Transverse colon (tissue), 4 donors: ENCODE measurements at regions not wholly inside any gene's neighbourhood (a gene's known extent, or its start where the extent isn't known, plus 50 kb on each side); places are given as distances from the start of the nearest gene placed in this dataset.
"Not testable (repeated sequence)": the region's sequence is repeated elsewhere in the genome, so short reads cannot be mapped to it uniquely, and the experiment has no call there.

Source experiments
- DNase-seq: peaks from one replicate; pipeline ENCODE4 v3.0.0-alpha.2; 2019
- H3K27ac ChIP-seq, 4 donors: fragments of 200-600 bp; sonication (generic); 2 replicates each; pipeline ENCODE4 v1.5.1; 2016 to 2018; ENCODE audit warnings: inconsistent platforms in 4 of 4
- H3K27me3 ChIP-seq: fragments of 200-600 bp; sonication (generic); 2 replicates; pipeline ENCODE4 v1.5.1; 2017; ENCODE audit warnings: inconsistent platforms
- H3K36me3 ChIP-seq, 4 donors: fragments of 200-600 bp; sonication (generic); 2 replicates each; pipeline ENCODE4 v1.5.1; 2017 to 2019; ENCODE audit warnings: inconsistent platforms in 4 of 4
- H3K4me1 ChIP-seq, 4 donors: fragments of 200-600 bp; sonication (generic); 2 replicates each; pipeline ENCODE4 v1.5.1; 2017 to 2020; ENCODE audit warnings: inconsistent platforms in 4 of 4
- H3K4me3 ChIP-seq, 4 donors: fragments of 200-600 bp; sonication (generic); 1 replicate in 1 of 4; 2 replicates in 3 of 4; pipeline versions ENCODE4 v1.5.1 to v1.6.1; 2017 to 2019; ENCODE audit warnings: inconsistent platforms in 4 of 4
- H3K9me3 ChIP-seq, 2 donors: fragments of 200-600 bp; sonication (generic); 2 replicates each; pipeline ENCODE4 v1.5.1; 2017 to 2019; ENCODE audit warnings: inconsistent platforms in 2 of 2
- EP300 ChIP-seq: sonication (generic); formaldehyde crosslinking; IDR thresholded peaks from one replicate; pipeline ENCODE4 v1.6.1; 2017; ENCODE audit warnings: antibody characterized with exemption, low read depth
- POLR2A ChIP-seq: fragments of 450-650 bp; IDR thresholded peaks from one replicate; pipeline ENCODE4 v1.6.1; 2016; ENCODE audit warnings: antibody characterized with exemption, mild to moderate bottlenecking, moderate library complexity
- POLR2AphosphoS5 ChIP-seq, 3 donors: sonication (generic); formaldehyde crosslinking; IDR thresholded peaks; one replicate each; pipeline ENCODE4 v1.6.1; 2016; ENCODE audit warnings: antibody characterized with exemption in 3 of 3
- WGBS, 2 donors: methylation state at CpG; one replicate each; pipeline ENCODE4 v1.1.5; 2018; ENCODE audit warnings: low coverage in 1 of 2; 5-methylcytosine and 5-hydroxymethylcytosine counted together
- in situ Hi-C, 4 donors: fragments of 200-750 bp; cut with MboI; loops; one replicate each; pipeline versions ENCODE4 v1.15.0 to v1.15.1; 2017; ENCODE audit warnings: low sequenced_read_pairs in 3 of 4, low pct_ligation_motif_present in 1 of 4, low pct_unique_long_range_greater_than_20kb in 1 of 4
- intact Hi-C: fragments of 100-400 bp; cut with DNase I; formaldehyde crosslinking; loops from one replicate; pipeline ENCODE4 v1.15.1; 2023; ENCODE audit warnings: low total_unique reads
- TF ChIP-seq, protein P1 (sequence below), 5 experiments: fragments of 200-600 bp in 3 of 5; fragments of 450-650 bp in 2 of 5; sonication (generic) in 3 of 5; IDR thresholded peaks; 1 replicate in 2 of 5; 2 replicates in 3 of 5; pipeline ENCODE4 v1.5.1; 2016 to 2017; ENCODE audit warnings: antibody characterized with exemption in 5 of 5, inconsistent platforms in 3 of 5, mild to moderate bottlenecking in 2 of 5, moderate library complexity in 1 of 5

DNA sequence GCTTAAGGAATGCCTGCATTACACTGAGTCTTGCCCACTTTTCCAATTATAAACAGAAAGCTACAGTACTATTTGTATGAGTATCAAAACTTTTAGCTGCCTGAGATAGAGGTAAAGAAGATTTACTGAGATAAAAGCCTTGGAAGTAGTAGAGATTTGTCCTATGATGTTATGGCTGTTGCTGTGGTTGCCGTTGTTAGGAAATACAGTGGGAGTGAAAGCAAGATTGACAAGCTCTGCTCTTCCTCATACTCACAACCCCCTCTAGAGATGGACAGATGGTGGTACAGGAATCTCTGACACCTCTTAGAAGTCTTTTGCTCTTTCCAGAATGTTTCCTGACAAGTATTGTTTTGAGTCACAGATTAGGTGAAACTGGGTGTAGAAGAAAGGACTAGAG lies 242.5 kb downstream of the RPIA start:
- intact Hi-C loops: no loop called here
- Histone ChIP-seq H3K27ac (no peak overlapping the region), H3K4me1 (no peaks in the 10 kb centered on the region), H3K9me3 (no peaks in the 10 kb centered on the region), H3K4me3 (no peak overlapping the region), H3K27me3 (peaks cover 5% of the 10 kb centered on the region), H3K36me3 (no peaks in the 10 kb centered on the region)
- no peak for DNase-seq
- in situ Hi-C loops: no loop called here
- WGBS, 2 donors: 10 to 33% methylated on average over 1 of the region's 1 CpG
- TF ChIP-seq POLR2A (no peak), EP300 (no peak), POLR2AphosphoS5 (IDR thresholded peaks at IDR 0.05) (no peak)
- TF ChIP-seq, protein P1, sequence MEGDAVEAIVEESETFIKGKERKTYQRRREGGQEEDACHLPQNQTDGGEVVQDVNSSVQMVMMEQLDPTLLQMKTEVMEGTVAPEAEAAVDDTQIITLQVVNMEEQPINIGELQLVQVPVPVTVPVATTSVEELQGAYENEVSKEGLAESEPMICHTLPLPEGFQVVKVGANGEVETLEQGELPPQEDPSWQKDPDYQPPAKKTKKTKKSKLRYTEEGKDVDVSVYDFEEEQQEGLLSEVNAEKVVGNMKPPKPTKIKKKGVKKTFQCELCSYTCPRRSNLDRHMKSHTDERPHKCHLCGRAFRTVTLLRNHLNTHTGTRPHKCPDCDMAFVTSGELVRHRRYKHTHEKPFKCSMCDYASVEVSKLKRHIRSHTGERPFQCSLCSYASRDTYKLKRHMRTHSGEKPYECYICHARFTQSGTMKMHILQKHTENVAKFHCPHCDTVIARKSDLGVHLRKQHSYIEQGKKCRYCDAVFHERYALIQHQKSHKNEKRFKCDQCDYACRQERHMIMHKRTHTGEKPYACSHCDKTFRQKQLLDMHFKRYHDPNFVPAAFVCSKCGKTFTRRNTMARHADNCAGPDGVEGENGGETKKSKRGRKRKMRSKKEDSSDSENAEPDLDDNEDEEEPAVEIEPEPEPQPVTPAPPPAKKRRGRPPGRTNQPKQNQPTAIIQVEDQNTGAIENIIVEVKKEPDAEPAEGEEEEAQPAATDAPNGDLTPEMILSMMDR (IDR thresholded peaks at IDR 0.05): no peak

DNA sequence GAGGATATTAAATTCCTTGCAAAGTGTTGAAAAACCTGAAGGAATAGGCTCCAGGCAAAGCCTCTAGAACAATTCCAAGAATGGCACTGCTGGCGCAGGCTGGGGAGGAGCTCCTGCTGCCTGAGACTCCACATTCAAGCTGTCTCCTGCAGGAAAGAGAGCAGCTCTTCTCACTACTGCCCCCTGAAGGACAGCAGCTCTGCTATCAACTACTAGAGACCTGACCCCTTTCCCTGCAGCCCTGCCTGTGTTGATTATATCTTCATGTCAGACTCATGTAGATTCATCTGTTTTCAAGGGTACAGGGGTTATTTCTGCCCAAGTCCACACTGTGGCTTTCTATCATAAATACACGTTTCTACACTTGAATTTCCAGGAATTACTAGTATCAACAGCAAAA lies 249.7 kb downstream of the RPIA start:
- in situ Hi-C loops, H3K9me3 ChIP-seq, H3K4me3 ChIP-seq, H3K27me3 ChIP-seq, H3K27ac ChIP-seq, H3K36me3 ChIP-seq, H3K4me1 ChIP-seq: not testable (repeated sequence)
- DNase-seq: peak; percentile 13
- intact Hi-C loops: loop anchor here (10.0 kb wide), 1 partner anchor 666 kb away; no protein-coding TSS in a partner anchor
- WGBS, 2 donors: 29% methylated on average over 2 of the region's 2 CpGs; no CpG with 5 or more reads in 1 of the 2 donors
- TF ChIP-seq, protein P1 (IDR thresholded peaks at IDR 0.05): peak in 1 of 5 experiments; percentile 22

DNA sequence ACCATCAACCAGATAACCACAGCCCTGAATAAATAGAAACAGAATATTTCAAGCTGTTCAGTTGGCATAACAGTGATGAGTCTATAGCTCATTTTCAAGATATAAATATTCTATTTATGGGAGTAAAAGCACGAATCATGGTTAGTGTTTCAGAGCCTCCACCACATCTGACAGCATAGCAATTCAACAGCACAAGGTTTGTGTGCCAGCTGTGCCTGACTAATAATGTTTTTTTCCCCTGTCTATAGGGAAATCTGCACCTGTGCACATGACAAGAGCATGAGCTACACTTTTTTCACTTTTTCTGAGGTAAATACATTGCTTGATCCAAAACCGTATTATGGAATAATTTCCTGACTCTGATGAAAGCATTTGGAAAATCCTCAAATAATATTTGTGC lies 251.3 kb downstream of the RPIA start:
- intact Hi-C loops: loop anchor here (10.0 kb wide), 1 partner anchor 668 kb away; no protein-coding TSS in a partner anchor

DNA sequence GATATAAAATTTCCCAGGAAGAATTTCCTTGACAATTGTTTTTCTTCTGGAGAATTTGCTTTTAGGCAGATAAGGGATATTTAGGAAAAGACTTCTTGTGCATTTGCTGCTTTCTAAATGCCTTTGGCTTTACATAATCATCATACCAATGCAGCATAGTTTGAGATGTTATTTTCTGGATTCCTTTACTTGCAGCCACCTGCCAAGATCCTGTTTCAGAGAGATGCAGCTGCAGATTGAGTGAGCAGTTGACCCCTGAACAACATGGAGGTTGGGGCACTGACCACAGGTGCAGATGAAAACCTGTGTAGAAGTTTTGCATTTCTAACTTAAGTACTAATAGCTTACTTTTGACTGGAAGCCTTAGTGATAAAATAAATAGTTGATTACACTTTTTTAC lies 257.9 kb downstream of the RPIA start:
- Histone ChIP-seq H3K27me3 (no peaks in the 10 kb centered on the region), H3K9me3 (no peaks in the 10 kb centered on the region), H3K4me3 (no peak overlapping the region), H3K4me1 (no peaks in the 10 kb centered on the region), H3K36me3 (no peaks in the 10 kb centered on the region), H3K27ac (no peak overlapping the region)
- TF ChIP-seq EP300 (no peak), POLR2AphosphoS5 (IDR thresholded peaks at IDR 0.05) (no peak), POLR2A (no peak)
- TF ChIP-seq, protein P1 (IDR thresholded peaks at IDR 0.05): no peak
- in situ Hi-C loops: no loop called here
- no peak for DNase-seq
- intact Hi-C loops: loop anchor here (10.0 kb wide), 1 partner anchor 675 kb away; no protein-coding TSS in a partner anchor

More for the DNA sequence above, 251.3 kb downstream of the RPIA start:
- WGBS, 2 donors: 53 to 59% methylated on average over 2 of the region's 2 CpGs
- in situ Hi-C loops: no loop called here
- Histone ChIP-seq H3K4me1 (no peaks in the 10 kb centered on the region), H3K27ac (no peak overlapping the region), H3K4me3 (no peak overlapping the region), H3K9me3 (no peaks in the 10 kb centered on the region), H3K36me3 (no peaks in the 10 kb centered on the region), H3K27me3 (no peaks in the 10 kb centered on the region)
- no peak for DNase-seq
- TF ChIP-seq, protein P1 (IDR thresholded peaks at IDR 0.05): no peak
- TF ChIP-seq EP300 (no peak), POLR2A (no peak), POLR2AphosphoS5 (IDR thresholded peaks at IDR 0.05) (no peak)
